Suppressor macrophage (primary cell): ENCODE measurements at regions not wholly inside any gene's neighbourhood (a gene's known extent, or its start where the extent isn't known, plus 50 kb on each side); places are given as distances from the start of the nearest gene placed in this dataset.
A peak's percentile ranks its signal among the peaks of the same experiment; 100 is the strongest.

Experiments
- DNase-seq, 4 experiments: peaks; one replicate each; pipeline ENCODE4 v3.0.0-alpha.2; 2020 to 2022

DNA sequence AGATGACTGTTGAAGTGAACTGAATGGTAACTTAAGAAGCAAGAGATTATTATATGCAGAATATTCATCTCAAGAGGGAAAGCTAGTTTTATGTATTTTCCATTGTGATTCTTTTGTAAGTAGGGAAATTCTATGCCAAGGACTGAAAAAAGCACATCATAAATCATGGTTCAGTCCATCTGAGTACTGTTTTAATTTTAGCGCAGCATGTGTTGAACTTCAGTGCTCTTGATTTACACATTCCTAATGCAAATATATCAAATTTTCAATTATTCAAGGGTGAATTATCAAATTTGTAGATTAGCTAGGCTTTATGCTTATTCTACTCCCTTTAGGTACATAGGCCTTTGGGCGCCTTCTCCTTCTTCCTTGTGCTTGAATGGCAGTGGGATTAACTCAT, 50.3 kb upstream of the TCF12 start:
- DNase-seq, result no peak

DNA sequence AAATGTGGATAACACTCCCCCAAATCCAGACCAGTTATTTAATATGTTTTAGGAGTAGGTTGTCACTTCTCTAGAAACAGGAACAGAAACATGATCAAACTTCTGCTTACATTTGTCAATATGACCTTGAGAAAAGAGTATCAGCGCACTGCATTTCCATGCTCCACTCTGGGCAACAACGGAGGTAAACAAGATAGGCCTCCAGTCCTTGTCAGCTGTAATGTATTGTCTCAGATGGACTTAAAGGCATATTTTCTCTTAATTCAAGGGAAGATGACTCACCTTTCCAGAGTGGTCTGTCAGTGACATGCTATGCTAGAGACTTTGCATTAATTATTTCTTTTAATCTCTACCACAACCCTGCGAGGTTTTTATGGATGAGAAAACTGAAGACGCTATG, 51.6 kb upstream of the TCF12 start:
- peak in 3 of 4 experiments; percentile 6 to 42 (median 36) for DNase-seq

DNA sequence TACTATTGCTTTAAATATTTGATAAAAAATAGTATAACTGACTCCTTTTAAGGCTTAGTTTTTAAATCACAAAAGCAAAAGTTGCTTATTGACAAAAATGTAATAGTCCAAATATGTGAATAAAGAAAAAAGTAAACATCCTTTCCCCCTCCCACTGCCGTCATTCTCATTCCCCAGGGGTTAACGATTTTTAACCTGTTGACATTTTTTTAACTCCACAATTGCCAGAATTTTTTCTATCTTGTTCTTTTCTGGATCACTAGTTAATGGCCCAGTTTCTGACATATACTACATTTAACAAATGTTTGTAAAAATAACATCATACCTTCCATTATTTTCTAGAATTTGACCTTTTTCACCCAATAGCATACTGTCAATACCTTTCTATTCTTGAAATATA, 60.6 kb upstream of the TCF12 start:
- DNase-seq, result no peak

DNA sequence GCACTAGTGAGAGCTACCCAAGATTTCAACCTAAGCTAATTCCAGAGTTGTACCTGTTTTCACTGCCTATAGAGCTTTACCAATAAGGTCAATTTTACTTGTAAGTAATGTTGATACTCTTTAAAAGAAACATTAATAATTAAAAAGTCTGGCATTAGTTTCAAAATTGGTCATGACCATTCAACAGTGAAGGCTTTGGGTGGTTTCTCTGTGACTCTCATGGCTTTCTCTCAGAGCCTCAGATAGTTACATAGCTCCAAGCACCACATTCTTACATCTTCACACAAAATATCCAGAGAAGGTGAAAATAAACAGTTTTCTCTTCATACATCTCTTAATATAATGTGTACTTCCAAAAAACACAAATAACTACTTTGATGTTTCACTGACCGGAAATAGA, 61.5 kb upstream of the TCF12 start:
- no peak for DNase-seq

DNA sequence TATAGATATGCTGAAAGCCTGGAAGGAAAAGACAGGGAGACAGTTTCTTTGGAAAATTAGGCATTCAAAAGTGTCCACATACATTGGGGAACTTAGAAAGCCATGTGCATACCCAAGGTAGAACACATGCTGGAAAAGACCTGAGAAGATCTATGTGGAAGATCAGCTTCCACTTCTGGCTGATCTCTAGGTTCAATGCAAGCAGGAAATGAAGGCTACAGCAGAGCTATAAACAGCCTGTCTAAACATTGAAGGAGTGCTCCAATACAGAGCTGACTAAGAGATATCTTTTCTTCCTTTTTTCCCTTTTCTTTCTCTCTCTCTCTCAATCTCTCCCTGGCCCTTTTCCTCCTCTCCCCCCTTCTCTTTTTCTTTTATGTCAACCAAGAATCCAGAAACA, 73.6 kb upstream of the TCF12 start:
- DNase-seq, result no peak

DNA sequence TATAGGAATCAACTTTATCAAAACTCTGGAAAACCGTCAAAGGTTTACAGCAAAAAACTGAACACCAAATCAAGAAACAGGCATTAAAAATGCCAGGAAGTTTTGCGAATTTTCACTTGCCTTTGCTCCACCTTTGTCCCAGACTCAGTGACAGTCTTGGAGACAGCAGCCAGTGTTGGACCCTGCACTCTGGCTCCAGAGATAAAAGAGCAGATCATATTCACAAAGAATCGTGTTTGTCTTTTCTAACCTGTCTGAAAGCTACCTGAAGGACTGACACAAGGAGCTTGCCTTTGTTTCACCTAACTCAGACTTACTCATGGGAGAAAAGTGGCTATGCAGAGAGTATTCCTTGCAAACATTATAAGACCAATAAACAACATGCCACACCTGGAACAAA, 74.0 kb upstream of the TCF12 start:
- no peak for DNase-seq

DNA sequence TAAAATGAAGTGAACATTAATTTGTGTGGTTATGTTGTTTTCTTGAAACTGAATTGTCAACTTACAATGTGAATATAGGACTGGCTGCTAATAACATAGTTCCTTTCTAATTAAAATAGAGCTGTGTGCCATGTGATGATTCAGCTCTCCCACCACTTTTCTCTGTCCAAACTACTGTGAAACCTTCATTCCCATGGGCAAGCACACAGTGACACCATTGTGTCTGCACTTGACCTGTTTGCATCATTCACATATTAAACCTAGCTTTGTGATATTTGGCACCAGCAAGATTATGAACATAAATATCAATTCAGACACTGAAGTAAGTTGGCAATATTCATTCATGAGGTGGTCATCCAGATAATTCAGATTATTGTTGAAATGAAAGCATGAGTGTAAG, 78.8 kb upstream of the TCF12 start:
- DNase-seq, result no peak

DNA sequence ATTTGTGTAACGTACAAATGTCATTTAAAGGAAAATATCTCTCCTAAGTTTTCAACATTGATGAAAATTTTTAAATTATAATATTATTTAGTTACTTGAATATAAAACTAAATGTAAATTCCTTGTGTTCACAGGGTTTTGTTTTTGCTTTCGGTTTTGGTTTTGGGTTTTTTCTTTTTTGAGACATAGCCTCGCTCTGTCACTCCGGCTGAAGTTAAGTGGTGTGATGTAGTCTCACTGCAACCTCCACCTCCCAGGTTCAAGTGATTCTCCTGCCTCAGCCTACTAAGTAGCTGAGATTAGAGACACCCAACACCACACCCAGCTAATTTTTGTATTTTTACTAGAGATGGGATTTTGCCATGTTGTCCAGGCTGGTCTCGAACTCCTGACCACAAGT, 79.3 kb upstream of the TCF12 start:
- no peak for DNase-seq

DNA sequence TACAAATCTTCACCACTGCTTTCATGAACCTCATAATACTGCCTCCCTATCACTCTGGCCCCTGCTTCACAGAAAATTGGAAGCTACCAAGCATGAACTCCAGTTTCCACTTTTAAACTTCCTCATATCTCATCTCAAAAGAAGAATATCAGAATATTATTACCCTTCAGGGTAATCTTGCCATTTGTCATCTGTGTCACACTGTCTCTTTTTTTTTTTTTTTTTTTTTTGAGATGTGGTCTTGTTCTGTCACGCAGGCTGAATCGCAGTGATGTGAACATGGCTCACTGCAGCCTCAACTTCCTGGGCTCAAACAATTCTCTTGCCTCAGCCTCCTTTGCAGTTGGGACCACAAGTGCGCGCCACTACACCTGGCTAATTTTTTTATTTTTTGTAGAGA, 80.4 kb upstream of the TCF12 start:
- DNase-seq, result peak in 1 of 4 experiments; percentile 7

DNA sequence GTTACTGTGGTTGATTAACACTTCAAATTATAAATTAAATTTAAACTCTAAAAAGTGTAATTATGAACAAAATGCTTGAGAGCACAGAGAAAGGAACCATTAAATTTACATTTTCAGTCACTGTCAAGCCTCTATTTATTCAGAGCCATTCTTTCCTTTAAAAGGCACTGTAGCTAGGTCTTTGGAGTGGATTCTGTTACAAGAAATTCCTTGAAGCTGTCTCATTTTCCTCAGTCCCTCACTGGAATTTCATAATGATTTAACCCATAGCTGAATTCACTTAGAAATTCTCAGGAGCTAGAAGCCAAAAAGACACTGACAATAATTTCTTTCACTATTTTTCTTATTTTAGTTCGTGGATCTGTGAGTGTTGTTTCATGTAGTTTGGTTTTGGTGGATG, 81.2 kb upstream of the TCF12 start:
- no peak for DNase-seq

DNA sequence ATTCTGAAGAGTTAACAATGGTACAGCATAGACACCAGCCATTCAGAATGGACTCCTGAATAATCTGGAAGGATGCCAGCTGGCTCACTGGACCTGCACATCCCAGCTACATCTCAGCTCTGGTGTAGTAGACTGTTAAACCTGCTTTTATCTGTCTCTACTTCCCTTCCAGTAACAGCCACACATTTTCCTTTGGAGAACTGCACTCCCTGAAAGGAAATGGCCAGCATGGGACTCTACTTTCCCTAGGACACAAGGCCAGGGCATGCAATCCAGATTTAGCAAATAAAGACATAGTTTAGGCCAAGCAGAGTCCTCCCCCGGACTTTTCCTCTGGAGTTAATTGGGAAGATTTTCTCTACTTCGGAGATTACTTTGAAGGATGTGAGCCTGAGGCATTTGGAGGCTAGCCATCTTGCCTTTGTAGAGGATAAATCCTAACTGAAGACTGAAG, 82.7 kb upstream of the TCF12 start:
- DNase-seq, result no peak

DNA sequence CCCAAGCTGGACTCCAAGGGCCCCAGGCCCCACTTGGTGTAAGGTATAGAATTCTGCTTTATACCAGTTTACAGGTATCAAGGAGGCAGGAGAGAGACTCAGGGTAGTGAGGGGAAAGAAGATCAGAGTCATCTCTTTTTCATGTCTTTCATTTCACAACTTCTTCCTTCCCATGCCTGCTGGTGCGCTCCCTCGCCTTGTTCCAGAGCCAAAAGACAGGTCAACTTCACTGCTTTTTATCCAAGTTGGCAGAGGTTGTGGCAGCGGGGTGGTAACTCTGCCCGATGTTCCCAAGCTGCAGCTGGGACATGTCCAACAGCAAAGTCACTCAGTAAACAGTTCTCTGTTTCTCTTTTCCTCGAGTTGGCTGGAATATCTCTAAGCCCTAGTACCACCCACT, 86.3 kb upstream of the TCF12 start:
- DNase-seq, result no peak

DNA sequence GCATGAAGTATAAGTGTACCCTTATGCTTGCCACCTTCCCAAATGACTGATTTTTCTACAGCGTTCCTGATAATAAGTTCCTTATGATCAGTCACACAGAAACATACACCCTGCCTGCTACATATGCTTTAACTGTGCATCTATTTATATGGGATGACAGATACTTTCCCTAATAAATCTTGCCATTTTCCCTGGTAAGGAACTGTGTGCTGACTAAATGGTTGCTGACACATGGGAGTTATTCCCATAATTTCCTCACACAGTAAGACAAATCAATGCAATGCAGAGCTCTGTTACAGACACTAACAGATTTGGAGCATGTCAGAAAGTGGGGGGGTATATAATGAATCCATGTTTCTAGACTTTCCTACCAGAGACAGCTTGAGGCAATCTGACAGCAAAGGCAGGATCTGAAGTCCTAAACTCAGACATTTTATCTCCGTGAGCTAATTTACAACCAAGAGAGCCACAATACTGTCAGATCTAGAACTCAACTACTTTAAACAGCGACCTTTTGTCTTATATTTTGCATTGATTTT, 86.9 kb upstream of the TCF12 start:
- no peak for DNase-seq

DNA sequence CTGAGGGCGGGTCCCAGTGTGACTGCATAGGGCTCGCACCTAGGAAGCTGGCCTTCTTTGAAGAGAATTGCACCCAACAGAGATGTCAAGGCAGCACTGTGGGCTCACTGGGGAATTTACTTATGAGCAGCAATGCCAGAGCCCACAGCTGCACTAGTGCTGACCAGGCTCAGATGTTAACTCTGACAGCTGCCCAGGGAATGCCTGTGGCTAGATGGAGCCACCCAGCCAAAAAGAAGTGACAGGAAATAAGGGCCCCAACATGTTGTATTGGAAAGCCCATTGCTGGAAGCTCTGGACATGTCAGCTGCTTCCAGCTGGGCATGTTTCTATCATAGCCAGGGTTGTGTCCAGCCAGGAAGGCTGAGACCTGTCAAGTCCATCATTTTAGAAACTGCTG, 90.9 kb upstream of the ZNF280D start:
- DNase-seq, result no peak

DNA sequence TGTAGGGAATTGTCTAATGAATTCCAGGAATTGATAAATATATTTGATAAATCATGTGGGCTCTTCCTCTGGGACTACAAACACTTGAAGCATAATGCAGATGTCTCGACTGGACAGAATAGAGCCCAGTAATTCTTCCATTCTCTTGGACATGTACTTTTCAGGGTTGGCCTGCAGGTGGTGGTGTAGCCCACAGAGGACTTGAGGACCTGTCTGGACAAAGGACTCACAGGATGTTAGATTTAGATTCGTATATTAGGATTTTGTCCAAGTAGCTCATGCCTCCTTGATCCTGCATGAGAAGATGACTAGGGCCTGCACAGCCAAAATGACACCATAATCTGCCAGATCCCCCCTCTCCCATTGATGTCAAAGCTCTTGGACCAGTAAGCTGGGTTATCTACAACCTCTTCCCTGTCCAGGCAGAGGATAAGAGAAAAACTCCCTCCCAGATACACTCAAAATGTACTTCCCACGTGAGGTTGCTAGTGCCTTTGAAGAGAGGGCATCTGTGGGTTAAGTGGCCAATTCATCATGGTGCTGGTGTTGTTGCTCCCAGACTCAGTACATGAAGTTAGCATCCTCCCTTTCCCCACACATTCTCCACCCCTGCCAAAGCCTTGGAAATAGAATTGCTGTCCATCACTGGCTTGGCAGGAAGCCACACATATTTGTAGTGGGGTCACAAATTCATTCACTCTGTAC, 88.6 kb upstream of the ZNF280D start:
- DNase-seq, result peak; percentile 34 to 74 (median 60)

DNA sequence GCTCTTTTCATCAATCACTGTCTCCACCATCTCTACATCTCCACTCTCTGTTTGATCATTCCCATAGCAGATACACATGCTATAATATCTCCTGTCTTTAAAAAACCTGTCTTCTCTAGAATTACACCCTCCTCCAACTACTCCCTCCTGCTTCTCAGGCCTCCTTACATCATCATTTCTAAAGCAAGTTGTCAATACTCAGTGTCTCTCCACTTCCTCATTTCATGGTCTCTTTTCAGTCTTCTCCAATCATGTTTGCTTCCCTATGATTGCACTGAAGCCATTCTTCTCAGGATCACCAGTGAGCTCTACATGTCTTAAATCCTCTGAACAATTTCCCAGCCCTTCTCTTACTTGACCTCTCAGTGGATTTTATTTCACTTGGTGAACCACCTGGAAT, 87.0 kb upstream of the ZNF280D start:
- DNase-seq, result peak; percentile 35 to 78 (median 56)

DNA sequence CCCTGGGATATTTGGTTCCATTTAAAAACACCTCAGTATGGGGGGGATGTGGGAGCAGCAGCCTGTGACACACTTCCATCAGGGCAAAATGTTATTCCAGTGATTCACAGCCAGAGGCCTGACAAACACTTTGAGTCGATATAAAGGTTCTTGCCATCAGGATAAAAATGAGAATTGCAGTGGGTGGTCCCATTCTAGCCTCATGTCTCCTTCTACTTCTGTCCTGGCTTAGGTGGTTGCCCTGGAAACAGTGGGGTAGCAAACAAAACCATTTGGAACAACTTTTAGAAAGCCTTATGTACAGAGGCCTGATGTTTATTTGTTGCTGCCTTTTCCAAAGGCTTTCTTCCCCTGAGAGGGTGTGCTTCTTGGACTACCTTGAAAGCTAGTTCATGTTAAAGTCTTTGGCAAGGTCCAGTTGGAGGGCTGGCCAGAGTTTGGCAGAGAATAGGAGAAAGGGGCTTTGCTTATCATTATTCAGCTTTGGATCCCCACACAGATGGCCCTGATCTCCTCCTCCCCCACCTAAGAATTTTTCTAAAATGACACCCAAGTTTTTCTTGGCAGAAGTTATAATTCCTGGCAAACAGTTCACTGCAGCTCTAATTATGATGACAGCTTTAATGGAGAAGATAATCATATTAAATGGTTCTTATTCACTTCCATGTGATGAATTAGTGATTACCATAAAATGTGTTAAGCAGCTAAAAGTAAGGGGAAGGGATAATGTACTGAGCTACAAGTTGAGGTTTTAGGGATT, 84.2 kb upstream of the ZNF280D start:
- DNase-seq, result no peak

DNA sequence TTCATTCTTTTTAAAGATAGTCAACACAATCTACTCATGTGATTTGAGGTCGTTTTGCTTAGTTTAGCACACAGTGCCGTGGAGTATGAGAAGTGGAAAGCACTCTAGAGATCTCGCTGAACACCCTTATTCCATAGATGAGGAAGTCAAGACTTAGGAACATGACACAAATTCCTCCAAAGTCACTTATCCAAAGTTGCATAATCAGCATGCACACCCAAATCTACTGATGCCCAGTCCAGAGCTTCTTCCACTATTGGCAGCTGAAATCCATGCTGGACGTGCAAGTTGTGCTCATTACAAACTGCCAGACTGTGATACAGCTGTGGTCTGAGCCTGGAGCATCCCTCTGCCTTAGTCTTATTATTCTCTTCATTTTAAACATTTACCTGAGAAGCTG, 83.5 kb upstream of the ZNF280D start:
- peak; percentile 30 to 71 (median 53) for DNase-seq

DNA sequence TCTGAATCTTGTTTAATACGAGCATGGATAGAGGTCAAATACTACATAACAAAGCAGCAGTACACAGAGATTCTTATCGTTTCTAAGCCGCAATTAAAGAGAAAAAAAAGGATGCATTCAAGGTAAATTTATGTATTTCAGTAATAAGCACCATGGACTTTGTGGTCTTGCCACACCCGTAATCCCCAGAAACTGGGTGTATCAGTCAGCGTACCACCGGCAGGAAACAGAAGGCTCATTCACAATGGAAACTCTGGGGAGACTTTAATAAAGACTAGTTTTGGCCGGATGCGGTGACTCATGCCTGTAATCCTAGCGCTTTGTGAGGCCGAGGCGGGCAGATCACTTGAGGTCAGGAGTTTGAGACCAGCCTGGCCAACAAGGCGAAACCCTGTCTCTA, 81.9 kb upstream of the ZNF280D start:
- DNase-seq, result no peak

DNA sequence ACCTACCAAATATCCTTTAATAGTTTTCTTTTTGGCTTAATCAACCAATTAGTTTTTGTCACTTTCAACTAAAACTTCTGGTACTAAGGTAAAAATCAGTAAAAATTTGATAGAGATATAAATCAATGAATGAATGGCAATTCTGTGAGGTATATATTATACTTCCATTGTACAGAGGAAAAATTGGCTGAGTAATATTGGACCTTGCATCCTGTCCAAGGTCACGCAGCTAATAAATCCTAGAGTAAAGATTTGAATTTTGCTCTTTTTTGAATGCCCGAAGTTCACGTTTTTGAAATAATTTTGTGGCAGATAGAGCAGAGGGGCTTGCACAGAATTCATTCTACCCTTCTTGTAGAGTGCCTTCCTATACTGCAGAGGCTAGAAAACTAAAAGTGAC, 81.1 kb upstream of the ZNF280D start:
- DNase-seq, result no peak

DNA sequence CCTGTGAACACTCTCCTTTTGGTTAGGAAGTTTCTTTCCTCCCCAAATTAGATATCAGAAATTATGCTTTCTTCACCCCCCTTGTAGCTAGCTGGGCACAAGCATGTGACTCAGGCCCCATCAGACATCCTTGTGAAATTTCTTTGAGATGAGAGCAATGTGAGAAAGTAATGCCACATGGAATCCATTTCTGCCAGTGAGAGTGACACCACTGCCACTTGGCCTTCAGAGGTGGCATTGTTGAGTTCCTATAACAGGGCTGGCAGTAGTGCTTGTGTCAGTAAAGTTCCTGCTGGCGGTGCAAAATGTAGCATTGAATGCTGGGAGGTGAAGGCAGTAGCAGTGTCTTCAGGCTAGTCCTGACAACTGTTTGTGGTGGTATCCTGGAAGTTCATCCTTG, 80.7 kb upstream of the ZNF280D start:
- peak in 3 of 4 experiments; percentile 16 to 51 (median 39) for DNase-seq

DNA sequence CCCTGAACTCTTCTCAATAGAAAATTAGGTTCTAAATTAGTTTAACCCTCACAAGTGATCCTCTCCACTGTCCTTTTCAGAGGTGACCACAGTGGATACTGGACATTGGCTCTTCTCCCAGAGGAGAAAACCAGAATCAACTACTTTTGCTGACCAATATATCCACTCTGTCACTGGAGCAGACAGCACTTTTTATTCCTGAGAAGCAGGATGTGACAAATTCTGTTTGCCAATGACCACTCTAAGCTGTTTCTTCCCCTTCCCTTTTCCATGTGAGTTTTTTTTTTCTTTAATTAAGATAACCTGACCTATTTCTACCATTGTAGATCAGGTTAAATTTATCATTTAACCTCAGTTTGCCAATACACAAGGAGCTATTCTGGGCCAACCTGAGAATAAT, 79.7 kb upstream of the ZNF280D start:
- peak; percentile 13 to 59 (median 40) for DNase-seq

DNA sequence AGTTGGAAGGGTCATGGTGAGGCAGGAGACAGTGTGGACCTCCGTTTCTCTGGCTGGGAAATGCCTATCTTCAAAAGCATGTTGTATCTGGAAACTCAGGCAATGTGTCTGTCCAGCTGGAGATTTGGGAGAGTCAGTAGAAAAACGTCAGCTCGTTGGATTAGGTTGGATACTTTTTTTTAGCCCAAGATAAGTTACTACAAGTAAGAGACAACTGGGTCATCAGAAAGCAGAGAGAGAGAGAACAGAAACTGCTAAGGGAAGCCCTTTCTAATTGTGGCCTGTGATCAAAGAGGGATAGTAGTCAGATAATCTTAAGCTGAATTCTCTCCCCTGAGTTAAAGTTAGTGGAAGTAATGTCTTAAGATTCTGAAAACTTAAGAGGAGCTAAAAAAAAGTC, 78.9 kb upstream of the ZNF280D start:
- DNase-seq, result peak in 2 of 4 experiments; percentile 25 to 33

DNA sequence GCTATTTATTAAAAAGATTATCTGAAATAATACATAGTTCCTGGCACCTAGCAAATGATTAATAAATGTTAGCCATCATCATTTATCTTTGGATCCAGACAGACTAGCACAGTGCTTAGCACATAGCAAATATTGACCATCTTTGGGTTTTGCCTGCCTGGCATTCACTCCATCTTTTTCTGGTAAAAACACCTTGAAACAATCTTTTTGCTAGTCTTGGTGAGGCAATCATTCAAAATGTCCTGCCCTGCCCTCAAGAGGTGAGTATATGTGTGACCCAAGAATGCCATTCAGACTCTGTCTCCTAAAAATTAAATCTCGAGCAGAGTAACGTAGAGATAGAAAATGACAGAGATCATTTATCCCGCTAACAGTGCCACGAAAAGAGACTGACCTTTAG, 78.3 kb upstream of the ZNF280D start:
- DNase-seq, result no peak
